ENCODE measurements at regions not wholly inside any gene's neighbourhood (a gene's known extent, or its start where the extent isn't known, plus 50 kb on each side); places are given as distances from the start of the nearest gene placed in this dataset.

- no peaks in the 10 kb centered on the region for H3K4me1 Mint-ChIP-seq (ENCODE audit: unreplicated experiment)
- no peak for TF ChIP-seq CTCF (IDR thresholded peaks at IDR 0.05; ENCODE audit: unreplicated experiment)
- no peak overlapping the region for H3K27ac Mint-ChIP-seq (ENCODE audit: unreplicated experiment)
- no peaks in the 10 kb centered on the region for H3K9me3 Mint-ChIP-seq (ENCODE audit: unreplicated experiment)
- DNase-seq (ENCODE audit: low spot score), result no peak
- H3K36me3 Mint-ChIP-seq (ENCODE audit: low read depth, unreplicated experiment), result no peaks in the 10 kb centered on the region
- H3K27me3 Mint-ChIP-seq (ENCODE audit: unreplicated experiment), result peaks cover 2% of the 10 kb centered on the region
- H3K4me3 Mint-ChIP-seq (ENCODE audit: unreplicated experiment), result no peak overlapping the region
These were observed 306.0 kb downstream of the BUD13 start for GRCh38 chr11:116466801-116467200.

DNA sequence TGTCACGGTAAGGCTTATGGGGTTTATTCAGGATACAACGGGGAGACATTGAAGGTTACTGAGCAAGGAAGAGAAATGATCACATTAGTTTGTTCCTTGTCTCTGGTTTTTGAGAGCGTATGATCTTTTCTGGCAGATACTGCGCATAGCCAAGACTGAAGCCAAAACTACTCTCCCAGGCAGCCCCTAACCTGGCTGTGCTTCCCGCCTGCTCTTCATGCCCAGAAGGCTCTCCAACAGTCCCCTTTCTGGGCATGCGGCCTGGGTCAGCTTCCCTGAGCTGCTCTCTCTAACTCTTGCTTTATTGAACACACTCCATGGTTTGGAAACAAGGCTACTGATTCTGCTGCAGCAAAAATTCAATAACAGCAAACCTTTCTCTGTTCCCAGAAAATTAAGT lies 306.6 kb downstream of the BUD13 start:
- peaks cover 2% of the 10 kb centered on the region for H3K27me3 Mint-ChIP-seq (ENCODE audit: unreplicated experiment)
- no peak overlapping the region for H3K27ac Mint-ChIP-seq (ENCODE audit: unreplicated experiment)
- no peak for TF ChIP-seq CTCF (IDR thresholded peaks at IDR 0.05; ENCODE audit: unreplicated experiment)
- H3K9me3 Mint-ChIP-seq (ENCODE audit: unreplicated experiment), result no peaks in the 10 kb centered on the region
- no peaks in the 10 kb centered on the region for H3K36me3 Mint-ChIP-seq (ENCODE audit: low read depth, unreplicated experiment)
- H3K4me3 Mint-ChIP-seq (ENCODE audit: unreplicated experiment), result no peak overlapping the region
- H3K4me1 Mint-ChIP-seq (ENCODE audit: unreplicated experiment), result no peaks in the 10 kb centered on the region
- DNase-seq (ENCODE audit: low spot score), result no peak

DNA sequence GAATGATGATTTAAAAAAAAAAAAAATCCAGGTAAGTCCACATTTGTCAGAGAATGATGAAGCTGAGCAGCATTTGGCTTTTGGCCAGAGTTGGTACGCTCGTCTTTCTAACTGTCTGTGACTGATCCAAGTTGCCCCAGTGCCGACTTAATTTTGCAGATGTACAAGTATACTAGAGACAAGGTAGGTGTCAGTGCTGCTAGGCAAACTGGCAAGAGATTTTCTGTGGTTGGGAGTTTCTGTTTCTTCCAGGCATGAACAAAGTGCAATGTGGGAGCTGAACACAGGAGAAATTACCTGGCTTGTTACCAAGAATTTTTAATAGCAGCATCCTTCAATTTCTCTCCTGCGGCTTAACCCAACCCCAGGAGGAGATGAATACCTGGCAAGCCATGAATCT lies 307.7 kb downstream of the BUD13 start:
- H3K4me1 Mint-ChIP-seq (ENCODE audit: unreplicated experiment), result no peaks in the 10 kb centered on the region
- H3K36me3 Mint-ChIP-seq (ENCODE audit: low read depth, unreplicated experiment), result no peaks in the 10 kb centered on the region
- H3K27me3 Mint-ChIP-seq (ENCODE audit: unreplicated experiment), result peaks cover 2% of the 10 kb centered on the region
- H3K9me3 Mint-ChIP-seq (ENCODE audit: unreplicated experiment), result no peaks in the 10 kb centered on the region
- TF ChIP-seq CTCF (IDR thresholded peaks at IDR 0.05; ENCODE audit: unreplicated experiment), result no peak
- DNase-seq (ENCODE audit: low spot score), result no peak
- H3K4me3 Mint-ChIP-seq (ENCODE audit: unreplicated experiment), result no peak overlapping the region
- H3K27ac Mint-ChIP-seq (ENCODE audit: unreplicated experiment), result no peak overlapping the region

DNA sequence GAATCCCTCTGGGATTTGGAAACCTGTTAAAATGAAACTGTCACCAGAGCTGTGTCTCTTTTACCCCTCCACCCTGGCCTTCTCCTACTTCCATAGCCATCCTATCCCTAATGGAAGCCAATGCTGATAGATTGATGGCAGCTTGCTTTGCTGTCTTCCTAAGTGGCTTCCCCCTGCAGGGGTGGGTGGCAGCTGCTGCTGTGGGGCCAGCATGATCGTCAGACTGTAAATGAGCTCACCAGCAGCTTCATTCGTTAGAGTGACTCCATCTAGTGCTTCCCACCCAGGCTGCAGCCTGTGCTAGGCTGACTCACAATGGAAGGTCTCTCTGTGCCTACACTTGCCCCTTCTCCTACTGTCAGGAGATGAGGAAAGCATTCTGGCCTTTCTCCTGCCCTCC lies 311.0 kb downstream of the BUD13 start:
- H3K36me3 Mint-ChIP-seq (ENCODE audit: low read depth, unreplicated experiment), result no peaks in the 10 kb centered on the region
- no peak overlapping the region for H3K27ac Mint-ChIP-seq (ENCODE audit: unreplicated experiment)
- H3K9me3 Mint-ChIP-seq (ENCODE audit: unreplicated experiment), result no peaks in the 10 kb centered on the region
- DNase-seq (ENCODE audit: low spot score), result no peak
- peaks cover 5% of the 10 kb centered on the region for H3K4me1 Mint-ChIP-seq (ENCODE audit: unreplicated experiment)
- TF ChIP-seq CTCF (IDR thresholded peaks at IDR 0.05; ENCODE audit: unreplicated experiment), result no peak
- peaks cover 4% of the 10 kb centered on the region for H3K27me3 Mint-ChIP-seq (ENCODE audit: unreplicated experiment)
- H3K4me3 Mint-ChIP-seq (ENCODE audit: unreplicated experiment), result no peak overlapping the region

GRCh38 chr11:116460156-116460920 lies 312.4 kb downstream of the BUD13 start:
- no peaks in the 10 kb centered on the region for H3K36me3 Mint-ChIP-seq (ENCODE audit: low read depth, unreplicated experiment)
- DNase-seq (ENCODE audit: low spot score), result no peak
- no peak for TF ChIP-seq CTCF (IDR thresholded peaks at IDR 0.05; ENCODE audit: unreplicated experiment)
- peaks cover 5% of the 10 kb centered on the region for H3K4me1 Mint-ChIP-seq (ENCODE audit: unreplicated experiment)
- peaks cover 4% of the 10 kb centered on the region for H3K27me3 Mint-ChIP-seq (ENCODE audit: unreplicated experiment)
- H3K9me3 Mint-ChIP-seq (ENCODE audit: unreplicated experiment), result no peaks in the 10 kb centered on the region
- H3K4me3 Mint-ChIP-seq (ENCODE audit: unreplicated experiment), result no peak overlapping the region
- no peak overlapping the region for H3K27ac Mint-ChIP-seq (ENCODE audit: unreplicated experiment)

All from endothelial cell (in vitro differentiated cells).